Amygdala (tissue), 56 donors: ENCODE measurements at regions not wholly inside any gene's neighbourhood (a gene's known extent, or its start where the extent isn't known, plus 50 kb on each side); places are given as distances from the start of the nearest gene placed in this dataset.
"Not testable (repeated sequence)": the region's sequence is repeated elsewhere in the genome, so short reads cannot be mapped to it uniquely, and the experiment has no call there.

Source experiments
- DNase-seq, 56 donors: peaks; one replicate each; lab custom pipeline; 2025; lab: John Stamatoyannopoulos, UW

DNA sequence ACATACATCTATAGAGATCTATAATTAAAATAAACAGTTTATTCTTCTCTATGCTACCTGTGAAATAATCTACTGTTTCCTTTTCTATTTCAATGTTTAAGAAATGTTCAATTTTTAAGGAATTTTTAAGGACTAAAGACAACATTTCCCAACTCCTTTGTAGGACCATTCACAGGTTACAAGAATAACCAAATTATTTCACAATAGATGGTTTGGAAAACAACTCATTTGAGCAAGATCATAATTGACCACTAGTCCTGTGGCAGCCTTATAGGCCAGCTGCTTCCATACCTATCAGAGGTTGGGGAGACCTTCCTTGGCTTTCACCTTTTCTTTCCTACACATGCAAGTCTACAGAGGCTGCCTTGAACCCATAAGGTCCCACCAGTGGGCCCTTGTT is 193.7 kb downstream of the TTC39B start:
- DNase-seq: no peak

DNA sequence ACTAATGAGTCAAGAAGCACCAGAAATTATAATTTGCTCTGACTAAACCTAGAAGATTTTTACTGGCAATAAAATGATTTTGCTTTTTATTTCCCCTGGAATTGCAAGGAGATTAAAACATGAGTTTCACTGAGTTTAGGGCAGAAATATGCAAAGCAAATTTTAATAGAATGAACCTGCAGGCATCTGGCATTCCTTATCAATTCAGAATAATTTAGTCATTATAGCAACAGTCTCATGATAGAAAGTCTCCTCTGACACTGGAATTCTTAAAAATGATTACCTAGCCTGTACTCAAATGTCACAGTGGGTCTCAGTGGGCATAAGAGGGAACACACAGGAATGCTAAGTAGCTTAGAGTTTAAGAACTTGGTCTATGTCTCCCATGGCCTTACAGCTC is 195.9 kb downstream of the TTC39B start:
- no peak for DNase-seq

DNA sequence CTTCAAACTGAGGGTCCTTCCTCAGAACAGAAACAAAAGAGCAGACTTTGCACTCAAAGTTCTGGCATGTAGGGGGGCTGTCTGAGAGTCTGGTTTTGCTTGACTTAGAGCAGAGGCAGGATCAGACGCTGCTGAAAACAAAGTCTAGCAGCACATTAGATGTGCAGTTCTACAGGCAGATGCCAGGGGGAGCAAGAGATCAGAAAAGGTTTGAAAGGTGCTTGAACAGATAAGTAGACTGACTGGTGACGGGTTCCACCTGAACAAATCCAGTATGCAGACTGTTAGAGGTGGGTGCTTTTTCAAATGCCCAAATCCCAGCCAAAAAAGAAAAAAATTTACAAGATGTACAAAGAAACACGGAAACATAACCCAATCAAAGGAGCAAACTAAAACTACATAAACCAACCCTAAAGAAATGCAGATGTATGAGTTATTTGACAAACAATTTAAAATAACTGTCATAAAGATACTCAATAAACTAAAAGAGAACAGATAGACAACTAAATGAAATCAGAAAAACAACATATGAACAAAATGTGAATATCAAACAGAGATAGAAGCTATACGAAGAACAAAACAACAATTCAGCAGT is 194.7 kb upstream of the FREM1 start:
- peak in 6 of 56 donors; percentile 0 to 15 (median 4) for DNase-seq

GRCh38 chr9:15103290-15103689 is 193.1 kb upstream of the FREM1 start:
- no peak for DNase-seq

- no peak for DNase-seq
Measured at GRCh38 chr9:15101095-15101494, 190.9 kb upstream of the FREM1 start.

GRCh38 chr9:15100571-15100970 is 190.3 kb upstream of the FREM1 start:
- DNase-seq: no peak

DNA sequence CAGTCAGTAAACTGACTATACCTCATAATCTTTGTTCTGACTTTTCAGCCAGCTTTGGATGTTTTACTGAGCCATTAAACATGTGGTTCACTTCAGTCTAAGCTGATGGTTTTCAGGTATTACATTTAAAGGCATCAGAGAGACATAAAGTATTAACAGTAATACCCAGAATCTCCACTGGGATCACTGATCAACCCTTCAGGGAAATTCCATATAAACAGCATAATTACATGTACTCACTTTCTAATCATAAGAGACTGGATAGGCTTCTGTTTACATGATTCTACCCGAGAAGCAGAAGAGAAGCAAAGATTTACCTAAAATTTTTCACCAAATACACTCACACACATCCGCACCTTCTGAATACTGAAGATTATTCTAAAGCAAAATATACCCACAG is 186.7 kb upstream of the FREM1 start:
- no peak for DNase-seq

- DNase-seq: no peak
Measured at GRCh38 chr9:15086778-15087324, 176.6 kb upstream of the FREM1 start.

DNA sequence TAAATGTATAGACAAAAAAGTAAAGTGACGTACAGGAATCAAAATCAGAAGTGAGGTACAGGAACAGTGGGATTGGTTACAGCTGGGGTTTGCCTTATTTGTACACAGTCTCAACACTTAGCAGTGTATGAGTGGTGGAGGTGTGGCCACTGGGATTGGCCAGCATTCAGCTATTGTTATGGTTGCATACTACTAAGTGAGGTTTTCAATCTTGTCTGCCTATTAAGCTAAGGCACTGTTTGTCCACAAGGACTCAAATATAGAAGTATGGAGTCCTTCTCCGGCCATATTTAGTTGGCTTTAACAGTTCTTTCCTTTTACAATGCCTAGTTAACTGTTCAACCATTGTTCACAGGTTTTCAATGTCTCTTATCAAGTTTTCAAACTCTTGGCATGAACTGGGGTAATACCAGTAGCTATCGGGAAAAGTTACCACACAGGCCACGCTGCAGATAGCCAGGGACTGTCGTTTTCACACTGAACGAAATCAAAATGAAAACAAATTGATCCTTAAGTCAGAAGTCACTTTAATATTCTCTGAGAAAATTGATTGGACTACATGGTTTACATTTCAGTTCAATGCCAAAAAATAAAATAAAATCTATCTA is 176.0 kb upstream of the FREM1 start:
- DNase-seq: no peak

DNA sequence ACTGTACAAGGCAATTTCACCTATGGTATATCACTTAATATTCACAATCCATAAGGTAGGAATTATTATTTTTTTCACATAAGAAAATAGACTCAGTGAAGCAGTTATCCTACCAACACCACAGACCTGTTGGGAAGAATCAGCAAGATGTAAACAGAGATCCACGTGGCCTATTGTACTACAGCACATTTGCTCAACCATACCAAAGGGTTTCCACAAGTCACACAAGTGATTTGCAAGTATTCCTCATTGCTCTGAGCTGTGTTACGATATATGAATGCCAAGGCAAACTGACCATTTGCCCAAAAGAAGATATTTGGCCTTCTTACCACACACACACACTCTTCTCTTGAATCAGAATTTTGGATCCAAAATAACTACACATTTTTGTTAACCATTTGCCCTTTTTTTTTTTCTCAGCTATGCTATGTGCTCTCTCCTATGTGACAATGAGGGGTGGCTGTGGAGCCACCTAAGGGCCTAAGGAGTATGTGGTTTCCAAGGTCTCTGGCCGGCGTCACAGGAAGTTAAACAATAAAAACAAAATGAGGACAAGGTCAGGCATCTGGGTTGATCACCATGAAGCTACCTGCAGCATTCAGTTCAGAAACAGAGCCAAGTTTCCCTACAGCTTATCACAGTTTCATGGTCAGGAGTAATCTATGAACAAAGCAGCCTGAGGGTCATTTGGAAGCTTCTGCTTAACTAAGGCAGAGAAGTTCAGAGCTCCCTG is 171.0 kb upstream of the FREM1 start:
- no peak for DNase-seq

- no peak for DNase-seq
Measured at GRCh38 chr9:15080401-15080800, 170.2 kb upstream of the FREM1 start.

GRCh38 chr9:15079989-15080388 is 169.8 kb upstream of the FREM1 start:
- no peak for DNase-seq

GRCh38 chr9:15077946-15078729 is 167.9 kb upstream of the FREM1 start:
- DNase-seq: no peak

- no peak for DNase-seq
Measured at GRCh38 chr9:15073620-15074019, 163.4 kb upstream of the FREM1 start.

DNA sequence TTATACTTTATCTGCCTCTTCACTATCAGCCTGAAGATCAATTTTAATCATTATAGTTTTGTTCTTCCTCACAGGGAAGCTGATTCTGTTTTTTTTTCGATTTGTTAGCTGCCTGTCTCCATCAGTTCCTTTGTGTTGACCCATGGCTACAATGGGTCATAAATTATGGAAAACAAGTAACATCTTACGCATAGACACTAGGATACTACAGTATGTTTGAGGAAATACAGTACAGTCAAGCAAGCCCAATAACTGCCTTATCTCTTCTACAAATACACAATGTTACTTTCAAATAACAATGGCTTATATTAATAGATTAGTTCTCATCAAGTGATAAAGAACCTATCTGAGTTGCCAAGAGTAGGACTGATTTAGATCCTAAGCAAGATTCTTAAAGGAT is 160.5 kb upstream of the FREM1 start:
- no peak for DNase-seq

- DNase-seq: no peak
Measured at GRCh38 chr9:15069106-15069505, 158.9 kb upstream of the FREM1 start.

DNA sequence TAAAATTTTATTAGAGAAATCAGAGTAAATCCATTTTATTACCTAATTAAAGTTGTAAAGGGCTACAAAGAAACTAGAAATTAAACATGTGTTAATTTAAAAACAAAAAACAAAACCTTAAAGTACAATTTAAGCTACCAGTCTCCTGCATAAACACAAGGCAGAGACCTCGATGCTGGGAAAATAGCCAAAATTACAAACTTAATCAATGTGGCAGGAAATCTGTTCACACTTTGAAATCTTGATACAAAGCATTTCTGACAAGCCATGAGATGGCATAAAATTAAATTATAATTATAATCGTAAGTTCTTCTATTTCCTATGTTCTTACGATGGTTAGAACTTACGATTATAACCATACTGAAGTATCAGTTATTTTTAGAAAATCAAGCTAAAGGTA is 158.0 kb upstream of the FREM1 start:
- DNase-seq: no peak

DNA sequence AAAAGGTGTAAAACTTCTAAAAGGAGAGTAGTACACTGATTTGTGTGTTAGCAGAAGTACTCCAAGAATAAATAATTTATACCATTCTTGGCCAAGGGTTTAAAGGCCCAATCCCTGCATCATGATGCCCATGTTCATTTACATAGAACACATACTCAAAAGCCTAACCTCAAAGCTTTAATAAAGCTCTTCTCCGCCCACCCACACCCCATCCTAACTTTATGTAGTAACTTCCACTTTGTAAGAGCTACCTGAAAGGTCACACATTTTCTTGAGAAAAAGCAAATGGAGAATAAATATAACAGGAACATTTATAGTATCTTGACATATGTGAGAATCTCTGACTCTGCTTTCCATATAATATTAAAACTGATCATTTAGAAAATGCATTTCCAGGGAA is 148.8 kb upstream of the FREM1 start:
- no peak for DNase-seq

- DNase-seq: no peak
Measured at GRCh38 chr9:15058236-15058635, 148.0 kb upstream of the FREM1 start.

GRCh38 chr9:15055284-15055683 is 145.1 kb upstream of the FREM1 start:
- DNase-seq: not testable (repeated sequence)

- DNase-seq: no peak
Measured at GRCh38 chr9:15048772-15049171, 138.5 kb upstream of the FREM1 start.
